HG02623 (cell line): ENCODE measurements at regions not wholly inside any gene's neighbourhood (a gene's known extent, or its start where the extent isn't known, plus 50 kb on each side); places are given as distances from the start of the nearest gene placed in this dataset.

ENCODE experiments used
- ATAC-seq: cut with Tn5 transposase; IDR thresholded peaks from one replicate; pipeline ENCODE4 v1.9.1; 2021; ENCODE audit warnings: moderate library complexity; ENCODE audit not compliant: unreplicated experiment

DNA sequence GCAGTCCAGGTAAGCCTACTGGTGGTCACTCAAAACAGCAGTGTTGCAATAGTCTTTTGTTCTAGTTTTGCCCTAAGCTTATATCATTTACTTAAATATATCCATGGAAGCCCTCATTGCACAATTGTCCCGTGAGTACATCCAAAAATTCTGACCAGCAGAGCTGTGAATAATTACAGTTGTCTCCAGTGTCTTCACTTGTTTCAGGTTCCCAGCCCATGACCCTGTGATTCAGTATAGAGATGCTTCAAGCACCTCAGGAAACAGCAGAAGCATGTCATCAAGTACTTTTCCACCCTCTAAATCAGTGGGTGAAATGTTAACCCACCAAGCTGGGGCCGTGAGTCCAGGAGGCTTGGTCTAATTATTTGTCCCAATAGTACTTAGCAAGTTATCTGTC is 214.9 kb upstream of the RPS6KA3 start:
- ATAC-seq = no peak

DNA sequence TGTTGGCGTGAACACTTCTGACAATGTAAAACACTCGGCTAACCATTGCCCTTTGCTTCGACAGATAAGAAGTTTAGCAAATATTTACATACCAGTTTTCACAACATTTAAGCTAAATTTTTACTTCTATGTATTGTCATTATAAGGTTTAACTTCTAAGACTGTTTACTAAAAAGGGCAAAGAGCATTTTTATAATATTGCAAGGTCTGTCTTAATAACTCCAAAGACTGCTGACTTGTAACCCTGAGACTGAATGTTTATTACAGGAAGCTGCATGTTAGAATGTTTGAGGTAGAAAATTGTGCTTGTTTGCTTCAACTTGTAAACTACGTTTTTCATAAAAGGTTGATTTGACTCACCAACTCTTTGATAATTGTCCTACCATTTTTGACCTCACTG is 213.2 kb upstream of the RPS6KA3 start:
- ATAC-seq = no peak

DNA sequence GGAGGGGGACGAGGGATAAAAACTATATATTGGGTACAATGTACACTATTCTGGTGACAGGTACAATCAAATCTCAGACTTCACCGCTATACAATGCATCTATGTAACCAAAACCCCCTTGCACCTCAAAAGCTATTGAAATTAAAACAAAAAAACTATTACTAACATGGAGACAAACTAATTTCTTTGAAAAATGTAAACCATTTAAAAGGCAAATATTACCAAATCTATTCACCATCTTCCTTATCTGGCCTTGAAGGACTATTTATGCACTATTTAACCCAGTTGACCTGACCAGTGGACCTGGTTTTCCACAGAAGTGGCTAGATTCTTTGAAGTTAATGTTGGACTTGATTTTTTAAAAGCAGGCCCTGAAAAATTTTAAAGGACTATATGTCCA is 212.3 kb upstream of the RPS6KA3 start:
- no peak for ATAC-seq

DNA sequence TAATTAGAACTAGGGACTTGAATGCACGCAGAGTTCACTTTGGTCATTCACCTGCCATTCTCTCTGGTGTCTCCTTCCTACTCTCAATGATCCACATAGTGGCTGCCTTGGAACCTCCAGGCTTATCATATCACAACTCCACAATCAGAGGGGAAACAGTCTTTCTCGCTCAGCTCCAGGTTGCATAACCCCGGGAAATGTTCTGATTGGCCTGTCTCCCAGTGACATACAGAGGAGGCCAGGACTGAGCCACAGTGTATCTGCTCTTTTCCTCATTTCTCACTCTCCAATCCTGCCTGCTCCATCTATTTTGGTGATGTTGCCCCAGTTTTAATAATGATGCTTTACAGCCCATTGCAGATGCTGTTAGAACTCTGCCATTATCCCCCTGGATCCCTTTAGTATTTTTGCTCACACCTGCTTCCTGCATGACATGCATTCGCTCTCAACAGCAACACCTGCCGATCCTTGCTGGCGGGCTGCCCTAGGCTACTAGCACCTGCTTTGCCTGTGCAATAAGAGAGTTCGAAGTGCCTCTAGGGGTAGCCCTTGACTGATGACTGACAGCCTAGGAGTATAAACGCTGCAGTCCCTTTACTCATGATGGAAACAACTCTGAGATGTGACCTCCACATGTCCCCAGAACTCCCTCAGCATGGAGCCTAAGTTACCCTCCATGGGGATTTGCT is 211.3 kb upstream of the RPS6KA3 start:
- no peak for ATAC-seq

DNA sequence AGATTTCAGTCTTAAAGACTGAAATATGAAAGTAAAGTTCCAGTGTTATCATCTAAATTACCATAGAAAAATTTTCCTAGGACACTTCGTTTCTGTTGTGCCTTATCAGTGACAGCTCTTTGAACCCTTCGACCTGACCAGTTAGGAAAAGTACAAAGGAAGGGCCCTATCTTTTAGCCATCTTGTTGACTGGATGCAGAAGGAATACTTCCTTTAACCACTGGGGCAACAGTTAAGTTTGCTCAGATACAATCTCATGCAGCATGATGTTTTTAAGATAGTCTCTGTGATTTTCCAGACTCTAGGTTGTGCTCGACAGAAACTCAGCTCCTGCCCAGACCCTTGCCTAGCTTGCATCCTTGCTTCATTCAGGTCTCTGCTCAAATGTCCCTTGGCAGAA is 210.5 kb upstream of the RPS6KA3 start:
- ATAC-seq = no peak

DNA sequence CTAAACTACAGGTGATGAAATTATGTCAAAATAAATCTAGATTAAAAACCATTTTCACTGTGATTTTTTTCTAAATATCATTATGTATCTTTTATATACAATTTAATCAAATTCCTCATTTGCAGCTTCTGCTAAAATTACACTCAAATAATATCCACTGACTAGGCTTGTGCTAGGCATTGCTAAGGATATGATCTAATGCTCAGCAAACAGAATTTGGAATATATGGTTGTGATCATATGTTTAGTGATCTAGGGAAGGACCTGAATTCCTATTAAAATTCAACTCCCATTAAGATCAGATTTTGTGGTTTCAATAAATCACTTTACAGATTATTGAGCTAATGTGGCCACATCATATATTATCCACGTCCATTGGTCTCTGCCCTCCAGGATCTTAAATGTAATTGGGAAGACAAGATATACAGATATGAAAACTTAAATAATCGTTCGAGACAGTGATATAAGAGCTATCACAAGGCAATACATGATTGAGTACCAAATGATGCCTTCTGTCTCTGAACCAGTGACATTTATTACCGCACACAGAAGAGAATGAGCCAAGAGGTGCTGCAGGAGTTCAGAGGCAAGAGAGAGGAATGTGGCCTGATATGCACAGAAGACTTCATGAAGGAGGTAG is 206.0 kb upstream of the RPS6KA3 start:
- ATAC-seq = no peak

DNA sequence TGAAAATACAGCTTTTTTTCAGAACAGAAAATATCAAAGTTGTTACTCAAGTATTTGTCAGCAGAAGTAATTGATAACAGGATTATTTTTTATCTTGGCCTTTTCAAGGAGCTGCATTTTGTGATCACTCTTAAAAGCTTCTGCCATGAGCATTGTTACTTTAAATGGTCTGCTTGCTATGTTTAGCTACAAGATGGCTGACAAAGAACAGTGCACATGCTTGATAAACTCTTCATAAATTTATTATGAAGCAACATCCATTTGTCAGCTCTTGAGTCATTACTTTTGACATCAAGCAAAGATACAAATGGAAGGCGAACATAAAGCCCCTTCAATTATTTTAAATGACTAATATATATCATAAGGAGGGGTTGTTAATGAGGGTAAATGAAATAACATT is 205.4 kb upstream of the RPS6KA3 start:
- ATAC-seq = no peak

DNA sequence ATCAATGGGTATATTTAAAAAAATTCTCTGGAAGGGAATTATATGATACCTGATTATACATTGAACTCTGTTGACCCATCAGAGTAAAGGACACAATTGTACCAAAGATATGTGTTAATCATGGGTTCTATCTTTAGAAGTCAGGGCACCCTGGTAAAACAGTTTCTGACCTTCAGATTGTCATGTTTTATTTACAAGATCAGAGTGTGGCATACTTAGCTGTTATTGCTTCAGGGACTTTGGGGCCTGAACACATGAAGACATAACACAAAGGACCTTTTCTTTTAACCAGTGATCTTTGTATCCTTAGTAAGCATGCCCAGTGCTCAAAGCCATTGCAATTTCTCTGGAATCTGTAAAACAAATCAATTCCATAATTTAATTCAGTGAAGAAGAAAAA is 204.8 kb upstream of the RPS6KA3 start:
- ATAC-seq = no peak

DNA sequence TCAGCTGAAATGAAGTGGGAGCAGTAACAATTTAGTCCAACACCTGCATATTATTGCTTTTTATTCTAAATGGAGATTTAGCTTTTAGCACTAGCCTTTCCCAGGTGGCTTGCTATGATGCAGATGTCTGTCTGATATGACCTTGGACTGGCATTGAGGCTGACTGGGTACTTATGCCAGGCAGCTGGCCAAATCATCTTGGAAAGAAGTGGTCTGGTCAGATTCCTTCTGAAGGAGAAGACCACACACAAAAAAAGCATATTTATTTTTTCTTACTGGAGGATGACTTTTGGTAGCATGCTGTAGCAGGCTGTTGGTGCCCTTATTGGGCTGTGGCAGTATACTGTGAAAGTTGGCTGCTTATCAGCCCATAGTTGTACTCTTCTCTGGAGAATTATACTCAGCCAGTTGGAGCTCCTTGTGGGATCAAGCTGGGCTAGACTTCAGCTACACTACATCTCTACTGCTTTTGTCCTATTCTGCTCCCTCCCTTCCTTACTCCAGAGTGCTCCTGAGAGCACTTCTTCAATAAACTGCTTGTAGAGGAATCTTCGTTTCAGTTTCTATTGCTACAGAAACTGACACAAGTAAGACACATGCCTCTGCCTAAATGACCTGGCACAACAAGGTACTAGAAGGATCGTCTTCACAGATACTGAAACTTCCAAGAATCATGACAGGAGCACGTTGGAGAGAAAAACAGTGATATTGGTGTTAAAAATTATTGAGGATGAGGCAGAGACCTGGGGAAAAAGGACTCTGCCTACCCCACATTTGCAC is 196.8 kb upstream of the RPS6KA3 start:
- no peak for ATAC-seq

DNA sequence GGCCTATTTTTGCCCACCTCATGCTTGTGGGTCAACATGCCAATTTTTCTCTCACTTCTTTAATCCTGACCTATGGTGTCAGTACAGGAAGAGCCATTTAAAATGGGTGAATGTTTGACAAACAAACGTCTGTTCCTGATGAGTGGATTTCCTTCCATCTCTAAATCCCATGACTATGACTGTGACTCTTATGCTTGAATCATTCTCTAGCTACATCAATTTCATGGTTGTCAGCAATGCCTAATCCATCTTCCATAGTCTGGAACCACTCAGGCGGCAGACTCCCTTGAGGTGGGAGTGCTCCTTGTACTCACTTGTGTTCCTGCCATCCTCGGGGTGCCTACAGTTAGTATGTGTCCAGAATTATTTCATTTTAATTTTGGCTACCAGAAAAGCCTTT is 194.9 kb upstream of the RPS6KA3 start:
- no peak for ATAC-seq

DNA sequence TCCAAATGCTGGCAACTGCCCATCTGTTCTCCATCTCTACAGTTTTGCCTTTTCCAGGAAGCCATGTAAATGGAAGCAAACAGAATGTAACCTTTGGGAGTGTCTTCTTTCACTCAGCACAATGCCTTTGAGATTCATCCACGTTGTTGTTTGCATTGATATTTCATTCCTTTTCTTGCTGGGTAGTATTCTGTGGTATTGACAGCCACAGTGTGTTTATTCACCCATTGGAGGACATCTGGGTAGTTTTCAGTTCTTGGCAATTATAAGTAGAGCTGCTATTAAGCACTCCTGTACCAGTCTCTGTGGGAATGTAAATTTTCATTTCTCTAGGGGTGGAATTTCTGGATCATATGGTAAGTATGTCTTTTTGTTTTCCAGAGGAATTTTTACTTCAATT is 194.3 kb upstream of the RPS6KA3 start:
- ATAC-seq = no peak

DNA sequence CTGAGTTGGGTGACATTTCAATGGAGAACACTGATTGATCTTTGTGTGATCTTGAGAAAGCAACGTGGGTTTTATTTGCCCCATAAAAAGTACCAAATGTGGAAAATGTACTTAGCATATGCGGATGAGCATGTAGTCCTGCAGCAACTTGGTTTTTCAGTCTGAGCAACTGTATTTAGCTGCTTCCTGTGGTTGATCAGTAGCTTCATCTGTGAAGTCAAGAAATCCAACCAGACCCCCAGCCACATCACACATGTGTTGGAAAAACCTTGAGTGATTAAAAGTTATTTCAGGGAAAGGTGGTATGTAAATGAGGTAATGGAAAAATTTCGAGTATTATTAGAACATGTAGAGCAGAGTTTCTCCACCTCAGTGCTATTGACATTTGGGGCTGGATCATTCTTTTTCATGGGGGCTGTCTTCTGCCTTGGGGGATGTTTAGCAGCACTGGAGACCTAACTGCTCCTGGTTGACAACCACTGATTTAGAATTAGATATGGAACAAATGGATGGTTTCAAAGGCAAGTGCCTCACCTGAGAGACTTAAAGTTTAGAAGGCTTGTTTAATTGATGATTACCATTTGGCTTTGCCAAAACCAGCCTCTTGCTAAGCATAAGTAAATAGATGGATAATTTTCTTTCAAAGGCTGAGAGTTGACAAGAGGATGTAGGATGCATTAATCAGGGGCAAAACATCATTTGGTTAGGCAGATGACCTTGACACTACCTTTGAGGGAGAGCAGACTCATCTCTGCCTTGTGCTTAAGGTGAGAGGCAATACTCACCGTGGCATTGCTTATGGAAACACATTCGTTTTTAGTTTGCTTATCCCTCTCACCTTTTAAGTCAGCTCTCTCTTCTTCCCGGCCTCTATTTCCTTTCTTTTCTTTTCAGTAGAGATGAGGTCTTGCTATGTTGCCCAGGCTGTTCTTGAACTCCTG is 193.0 kb upstream of the RPS6KA3 start:
- no peak for ATAC-seq

DNA sequence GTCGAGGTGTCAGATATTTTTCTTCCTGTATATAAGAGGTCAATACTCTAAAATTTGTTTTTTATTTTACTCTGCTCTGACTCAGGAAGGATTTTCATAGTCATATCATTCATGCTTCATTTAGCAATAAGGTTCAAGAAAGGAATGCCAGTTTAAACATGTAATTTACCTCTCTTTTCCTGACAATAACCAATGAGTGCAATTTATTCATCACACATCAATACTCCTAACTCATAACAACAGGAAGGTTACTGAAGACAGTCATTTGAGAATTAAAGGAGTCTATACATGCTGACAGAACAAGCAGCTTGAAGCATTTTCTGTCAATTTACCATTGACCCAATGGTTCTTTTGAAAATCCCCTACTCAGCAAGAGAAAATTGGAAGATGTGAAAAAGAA is 190.3 kb upstream of the RPS6KA3 start:
- no peak for ATAC-seq

DNA sequence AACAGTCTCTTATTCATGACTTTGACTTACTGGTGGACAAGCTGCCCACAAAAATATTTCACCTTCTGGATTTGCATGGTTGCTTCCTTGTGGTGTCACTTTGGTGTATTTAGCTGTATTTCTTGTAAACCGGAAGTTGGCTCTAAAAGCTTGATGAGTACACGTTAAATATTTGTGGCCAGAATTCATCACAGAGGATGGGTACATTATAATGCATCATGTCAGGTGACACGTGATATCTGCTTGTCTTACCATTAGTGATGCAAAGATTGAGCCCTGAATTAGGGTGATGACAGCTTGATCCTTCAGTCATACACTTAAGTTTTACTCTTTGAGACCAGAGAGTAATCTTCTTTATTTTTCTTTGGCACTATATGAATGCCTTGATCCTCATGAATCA is 188.3 kb upstream of the RPS6KA3 start:
- ATAC-seq = no peak

DNA sequence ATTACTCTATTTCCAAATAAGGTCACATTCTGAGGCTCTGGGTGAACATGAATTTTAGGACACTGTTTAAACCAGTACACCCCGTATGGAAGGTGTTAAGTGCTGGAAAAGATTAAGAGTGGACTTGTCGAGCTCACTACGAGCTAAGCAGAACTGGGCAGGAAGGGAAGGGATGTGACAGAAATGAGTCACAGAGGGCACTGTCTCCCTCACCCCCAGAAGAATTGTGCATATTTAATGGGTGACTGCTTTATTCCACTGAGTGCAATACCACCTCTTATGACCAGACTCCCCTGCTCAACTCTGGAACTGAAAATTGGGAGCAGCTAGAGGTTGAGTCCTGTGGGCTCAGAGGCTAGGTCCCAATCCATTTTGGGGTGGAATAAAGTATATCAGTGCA is 187.4 kb upstream of the RPS6KA3 start:
- no peak for ATAC-seq

DNA sequence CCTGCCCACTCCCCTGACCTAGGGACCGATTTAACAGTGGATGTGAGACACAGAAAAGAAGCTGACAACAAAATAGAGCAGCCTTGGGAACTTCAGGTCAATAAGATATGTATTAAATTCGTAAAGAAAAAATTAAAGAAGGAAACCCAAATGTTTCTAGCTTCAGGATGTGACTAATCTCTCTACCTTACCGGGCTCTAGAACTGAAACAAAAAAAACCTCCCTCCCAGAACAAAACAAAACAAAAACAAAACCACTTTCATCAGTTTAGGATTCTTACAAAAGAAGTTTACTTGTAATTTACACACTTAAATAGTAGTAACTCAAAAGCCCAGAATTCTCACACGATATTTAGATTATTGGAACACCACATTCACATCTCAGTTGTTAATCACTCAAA is 185.8 kb upstream of the RPS6KA3 start:
- ATAC-seq = peak; percentile 71

DNA sequence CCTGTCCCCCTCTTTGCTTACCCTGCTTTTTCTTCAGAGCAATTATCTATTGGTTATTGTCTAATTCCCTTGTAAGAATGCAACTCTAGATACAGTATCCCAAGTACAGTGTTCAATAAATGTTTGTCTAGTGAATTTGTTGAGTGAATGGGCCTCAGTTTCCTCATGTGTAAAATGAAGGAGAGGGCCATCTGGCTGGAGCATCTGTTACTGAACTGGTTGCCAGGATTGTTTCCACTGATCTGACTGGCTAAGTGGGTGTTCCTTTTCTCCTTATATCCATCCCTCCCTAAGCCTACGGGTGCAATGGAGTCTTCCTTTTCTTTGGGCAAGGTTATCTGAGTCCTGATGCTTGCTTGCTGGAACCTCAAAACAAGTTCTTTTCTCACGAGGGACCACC is 185.2 kb upstream of the RPS6KA3 start:
- ATAC-seq = no peak

DNA sequence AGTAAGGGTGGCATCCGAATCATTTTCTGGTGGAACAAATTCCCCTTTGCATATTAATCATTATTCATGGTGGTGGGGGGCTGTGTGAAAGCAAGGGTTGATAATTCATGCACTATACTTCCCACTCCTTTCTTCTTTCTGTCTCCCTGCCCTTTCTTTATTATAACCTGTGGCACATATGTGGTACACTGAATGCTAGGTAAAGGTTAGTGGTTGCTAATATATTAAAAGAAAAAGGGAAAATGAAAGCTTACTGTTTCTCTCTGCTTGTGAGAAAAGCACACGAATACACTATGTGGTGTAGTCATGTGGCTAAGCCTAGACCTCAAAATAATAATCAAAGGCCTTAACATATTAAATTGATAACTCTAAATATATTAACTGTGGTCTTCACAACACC is 178.4 kb upstream of the RPS6KA3 start:
- no peak for ATAC-seq

DNA sequence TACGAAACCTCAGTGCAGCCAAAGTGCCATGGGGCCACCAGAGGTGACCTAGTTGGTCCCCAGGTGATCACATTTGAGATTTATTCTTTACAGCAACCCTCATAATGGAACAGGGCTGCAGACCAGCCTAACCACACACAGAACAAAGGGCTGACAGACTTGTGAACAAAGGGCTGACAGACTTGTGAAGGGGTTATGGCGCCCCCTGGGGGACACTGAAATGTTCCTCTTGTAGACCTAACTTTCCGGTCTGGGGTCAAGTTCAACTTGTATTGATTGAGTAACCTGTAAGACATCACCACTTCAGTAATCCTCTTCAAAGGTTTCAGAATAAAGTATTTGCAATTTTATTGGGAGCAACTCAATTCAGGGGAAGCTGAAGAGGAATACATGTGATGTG is 175.9 kb upstream of the RPS6KA3 start:
- peak; percentile 60 for ATAC-seq

DNA sequence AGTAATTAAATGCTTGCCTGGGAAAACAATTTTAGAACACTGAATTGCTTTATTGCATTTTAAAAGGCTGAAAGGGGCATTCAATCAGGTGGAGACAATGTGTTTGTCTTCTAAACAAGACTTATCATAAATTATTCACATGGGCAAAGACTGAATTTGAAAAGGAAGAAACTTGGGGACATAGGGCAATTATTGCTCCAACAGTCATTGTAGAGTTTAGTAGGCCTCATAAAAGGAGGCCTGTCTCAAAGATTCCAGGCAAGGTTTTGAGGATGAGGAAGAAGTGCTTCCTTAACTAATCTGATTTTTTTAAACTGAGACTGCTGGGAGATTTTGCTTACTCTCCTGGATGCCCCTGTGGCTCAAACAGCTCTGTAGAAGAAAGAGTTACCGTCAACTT is 174.4 kb upstream of the RPS6KA3 start:
- ATAC-seq = no peak

DNA sequence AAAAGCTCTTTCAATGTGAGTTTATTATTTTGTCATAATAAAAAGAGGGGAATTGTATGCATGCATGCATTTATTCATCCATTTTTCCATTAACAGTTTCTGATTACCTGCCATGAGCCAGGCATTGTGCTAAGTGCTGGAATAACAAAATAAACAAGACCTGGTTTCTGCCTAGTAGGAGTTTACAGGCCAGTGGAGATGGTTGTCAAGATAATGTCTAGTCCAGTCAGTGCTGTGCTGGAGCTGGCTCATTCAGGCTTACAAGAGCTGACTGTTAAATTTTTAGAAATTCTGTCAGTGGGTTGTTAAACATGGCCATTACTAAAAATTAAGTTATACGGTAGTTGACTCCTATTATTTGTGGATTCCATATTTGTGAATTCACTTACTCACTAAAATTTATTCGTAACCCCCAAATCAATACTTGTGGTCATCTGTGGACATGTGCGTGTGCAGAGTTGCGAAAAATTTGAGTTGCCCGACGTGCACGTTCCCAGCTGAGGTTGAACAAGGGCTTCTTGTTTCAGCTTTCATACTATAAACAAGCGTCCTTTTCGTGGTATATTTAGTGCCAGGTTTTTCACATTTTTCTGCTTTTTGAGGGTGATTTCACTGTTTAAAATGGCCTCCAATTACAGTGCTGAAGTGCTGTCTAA is 172.3 kb upstream of the RPS6KA3 start:
- ATAC-seq = no peak
